Caco-2 (cell line): ENCODE measurements at regions not wholly inside any gene's neighbourhood (a gene's known extent, or its start where the extent isn't known, plus 50 kb on each side); places are given as distances from the start of the nearest gene placed in this dataset.

Source experiments
- BruUV-seq: library from RNA; stranded (reverse); fragments of 400-500 nt; replicated peaks from 2 replicates; lab custom pipeline; 2021; lab: Mats Ljungman, UMichigan
- CTCF ChIA-PET: fragments of 300-600 bp; sonication (Branson Sonifier 250); formaldehyde crosslinking; loops from one replicate; lab custom pipeline; 2022; ENCODE audit warnings: antibody characterized with exemption; lab: Charles Lee
- POLR2A ChIA-PET: fragments of 300-600 bp; sonication (Branson Sonifier 250); formaldehyde crosslinking; loops from one replicate; lab custom pipeline; 2022; ENCODE audit warnings: antibody characterized with exemption; lab: Charles Lee
- DNase-seq, 2 experiments: peaks; one replicate each; pipeline versions ENCODE4 v3.0.0 to v3.0.0-alpha.2; 2020 to 2022
- H3K27me3 ChIP-seq: replicated peaks from 2 replicates; pipeline ENCODE4 v1.6.0; 2011; ENCODE audit warnings: low read length; ENCODE audit not compliant: control insufficient read depth, insufficient read depth
- H3K36me3 ChIP-seq: 2 replicates; pipeline ENCODE4 v1.5.1; 2011; ENCODE audit warnings: low read length; ENCODE audit not compliant: control insufficient read depth, insufficient read depth
- H3K4me1 ChIP-seq: fragments of 250-450 bp; sonication (Bioruptor Pico); 2 replicates; pipeline ENCODE4 v1.5.1; 2020; ENCODE audit warnings: mild to moderate bottlenecking
- H3K4me3 ChIP-seq: 2 replicates; pipeline ENCODE4 v1.5.1; 2011; ENCODE audit warnings: low read depth, mild to moderate bottlenecking, control low read depth, low read length
- H3K9me3 ChIP-seq: fragments of 250-450 bp; sonication (Bioruptor Pico); 2 replicates; pipeline ENCODE4 v1.5.1; 2020; ENCODE audit warnings: mild to moderate bottlenecking, moderate library complexity
- H3K27ac Mint-ChIP-seq: one replicate; pipeline ENCODE4 v1.8.0; 2022; ENCODE audit warnings: mixed read lengths; ENCODE audit not compliant: unreplicated experiment
- H3K27me3 Mint-ChIP-seq: one replicate; pipeline ENCODE4 v1.8.0; 2022; ENCODE audit warnings: mixed read lengths; ENCODE audit not compliant: insufficient read depth, unreplicated experiment
- H3K36me3 Mint-ChIP-seq: one replicate; pipeline ENCODE4 v1.8.0; 2022; ENCODE audit warnings: mild to moderate bottlenecking, mixed read lengths; ENCODE audit not compliant: insufficient read depth, unreplicated experiment
- H3K4me1 Mint-ChIP-seq: one replicate; pipeline ENCODE4 v1.8.0; 2022; ENCODE audit warnings: low read depth, mixed read lengths; ENCODE audit not compliant: unreplicated experiment
- H3K4me3 Mint-ChIP-seq: one replicate; pipeline ENCODE4 v1.8.0; 2022; ENCODE audit warnings: mild to moderate bottlenecking, moderate library complexity, mixed read lengths; ENCODE audit not compliant: unreplicated experiment
- H3K9me3 Mint-ChIP-seq: one replicate; pipeline ENCODE4 v1.8.0; 2022; ENCODE audit warnings: mixed read lengths; ENCODE audit not compliant: unreplicated experiment
- CTCF ChIP-seq, 2 experiments: fragments of 200-600 bp in 1 of 2; IDR thresholded peaks; 1 replicate in 1 of 2; 2 replicates in 1 of 2; pipeline versions ENCODE4 v1.5.1 to v1.8.0; 2011 to 2022; ENCODE audit warnings: antibody characterized with exemption in 1 of 2, control low read depth in 1 of 2, inconsistent platforms in 1 of 2, low read depth in 1 of 2, low read length in 1 of 2, mild to moderate bottlenecking in 1 of 2, moderate library complexity in 1 of 2; ENCODE audit not compliant: insufficient read depth in 1 of 2, severe bottlenecking in 1 of 2, unreplicated experiment in 1 of 2
- intact Hi-C: fragments of 100-400 bp; cut with micrococcal nuclease; formaldehyde crosslinking; loops from one replicate; pipeline ENCODE4 v1.10.0; 2022; ENCODE audit not compliant: unreplicated experiment

GRCh38 chr5:105088961-105089360 lies 1526.4 kb upstream of the NUDT12 start:
- H3K4me3 Mint-ChIP-seq = no peak overlapping the region
- no peak for TF ChIP-seq CTCF (IDR thresholded peaks at IDR 0.05; ENCODE audit: insufficient read depth in 1 of 2, low read depth in 1 of 2, low read length in 1 of 2, severe bottlenecking in 1 of 2, unreplicated experiment in 1 of 2)
- Histone ChIP-seq H3K4me3 (no peak overlapping the region), H3K27me3 (no peaks in the 10 kb centered on the region), H3K36me3 (no peaks in the 10 kb centered on the region), H3K9me3 (peaks cover 13% of the 10 kb centered on the region; the same call in 1 of the 2 replicates), H3K4me1 (no peaks in the 10 kb centered on the region)
- ChIA-PET POLR2A (no interaction called here), CTCF (no interaction called here)
- no TSS peak for BruUV-seq
- H3K4me1 Mint-ChIP-seq = peaks cover 7% of the 10 kb centered on the region
- no peak overlapping the region for H3K27ac Mint-ChIP-seq
- H3K27me3 Mint-ChIP-seq = no peaks in the 10 kb centered on the region
- no peak for DNase-seq
- intact Hi-C loops = no loop called here
- H3K36me3 Mint-ChIP-seq = no peaks in the 10 kb centered on the region
- H3K9me3 Mint-ChIP-seq = peaks cover 45% of the 10 kb centered on the region

- H3K36me3 ChIP-seq = no peaks in the 10 kb centered on the region
- intact Hi-C loops = no loop called here
- no peak overlapping the region for H3K4me3 Mint-ChIP-seq
Measured at GRCh38 chr5:105088102-105088501, 1525.5 kb upstream of the NUDT12 start.

GRCh38 chr5:105057893-105058292 lies 1495.3 kb upstream of the NUDT12 start:
- no peaks in the 10 kb centered on the region for H3K36me3 Mint-ChIP-seq
- POLR2A ChIA-PET = no interaction called here

More at GRCh38 chr5:105088102-105088501, 1525.5 kb upstream of the NUDT12 start:
- H3K27ac Mint-ChIP-seq = no peak overlapping the region
- no peak for DNase-seq
- peaks cover 7% of the 10 kb centered on the region for H3K4me1 Mint-ChIP-seq
- H3K9me3 Mint-ChIP-seq = peaks cover 36% of the 10 kb centered on the region
- BruUV-seq = no TSS peak
- Histone ChIP-seq H3K27me3 (no peaks in the 10 kb centered on the region), H3K9me3 (peaks cover 8% of the 10 kb centered on the region; the same call in 1 of the 2 replicates), H3K4me3 (no peak overlapping the region), H3K4me1 (no peaks in the 10 kb centered on the region)
- no peaks in the 10 kb centered on the region for H3K27me3 Mint-ChIP-seq
- TF ChIP-seq CTCF (IDR thresholded peaks at IDR 0.05; ENCODE audit: insufficient read depth in 1 of 2, low read depth in 1 of 2, low read length in 1 of 2, severe bottlenecking in 1 of 2, unreplicated experiment in 1 of 2) = no peak
- ChIA-PET CTCF (no interaction called here), POLR2A (no interaction called here)
- no peaks in the 10 kb centered on the region for H3K36me3 Mint-ChIP-seq

More at GRCh38 chr5:105057893-105058292, 1495.3 kb upstream of the NUDT12 start:
- H3K4me3 Mint-ChIP-seq = no peak overlapping the region
- CTCF ChIA-PET = no interaction called here
- H3K4me1 Mint-ChIP-seq = peaks cover 5% of the 10 kb centered on the region
- no peak overlapping the region for H3K27ac Mint-ChIP-seq
- no TSS peak for BruUV-seq
- H3K36me3 ChIP-seq = no peaks in the 10 kb centered on the region
- DNase-seq = no peak
- no peak for TF ChIP-seq CTCF (IDR thresholded peaks at IDR 0.05; ENCODE audit: insufficient read depth in 1 of 2, low read depth in 1 of 2, low read length in 1 of 2, severe bottlenecking in 1 of 2, unreplicated experiment in 1 of 2)
- peaks cover 16% of the 10 kb centered on the region for H3K9me3 ChIP-seq
- 0 out of 2 replicates have a peak, but pooled peaks cover 3% of the 10 kb centered on the region for H3K4me1 ChIP-seq
- no peaks in the 10 kb centered on the region for H3K27me3 ChIP-seq
- H3K27me3 Mint-ChIP-seq = no peaks in the 10 kb centered on the region
- H3K4me3 ChIP-seq = no peak overlapping the region
- peaks cover 19% of the 10 kb centered on the region for H3K9me3 Mint-ChIP-seq
- intact Hi-C loops = no loop called here
